ENCODE measurements at regions not wholly inside any gene's neighbourhood (a gene's known extent, or its start where the extent isn't known, plus 50 kb on each side); places are given as distances from the start of the nearest gene placed in this dataset.

GRCh38 chr16:5446623-5447240, 349.1 kb upstream of the EEF2KMT start:
- H3K36me3 Mint-ChIP-seq (ENCODE audit: low read depth), result no peaks in the 10 kb centered on the region
- H3K4me1 Mint-ChIP-seq (ENCODE audit: low read depth), result no peaks in the 10 kb centered on the region
- peaks cover 6% of the 10 kb centered on the region for H3K9me3 Mint-ChIP-seq (ENCODE audit: low read depth)
- H3K4me3 Mint-ChIP-seq (ENCODE audit: unreplicated experiment), result no peak overlapping the region
- TF ChIP-seq CTCF (IDR thresholded peaks at IDR 0.05), result no peak
- no peak for DNase-seq (ENCODE audit: low spot score)
- no peak overlapping the region for H3K27ac Mint-ChIP-seq (ENCODE audit: unreplicated experiment)
- no peaks in the 10 kb centered on the region for H3K27me3 Mint-ChIP-seq (ENCODE audit: low read depth)

GRCh38 chr16:5444189-5444588, 346.6 kb upstream of the EEF2KMT start:
- Mint-ChIP-seq H3K4me3 (ENCODE audit: unreplicated experiment) (no peak overlapping the region), H3K36me3 (ENCODE audit: low read depth) (no peaks in the 10 kb centered on the region), H3K4me1 (ENCODE audit: low read depth) (no peaks in the 10 kb centered on the region), H3K27me3 (ENCODE audit: low read depth) (no peaks in the 10 kb centered on the region), H3K27ac (ENCODE audit: unreplicated experiment) (no peak overlapping the region), H3K9me3 (ENCODE audit: low read depth) (peaks cover 15% of the 10 kb centered on the region)
- TF ChIP-seq CTCF (IDR thresholded peaks at IDR 0.05), result no peak
- DNase-seq (ENCODE audit: low spot score), result no peak

GRCh38 chr16:5442986-5443385, 345.4 kb upstream of the EEF2KMT start:
- H3K27me3 Mint-ChIP-seq (ENCODE audit: low read depth), result no peaks in the 10 kb centered on the region
- no peak overlapping the region for H3K27ac Mint-ChIP-seq (ENCODE audit: unreplicated experiment)
- H3K4me3 Mint-ChIP-seq (ENCODE audit: unreplicated experiment), result no peak overlapping the region
- no peaks in the 10 kb centered on the region for H3K36me3 Mint-ChIP-seq (ENCODE audit: low read depth)
- no peak for TF ChIP-seq CTCF (IDR thresholded peaks at IDR 0.05)
- H3K9me3 Mint-ChIP-seq (ENCODE audit: low read depth), result peaks cover 21% of the 10 kb centered on the region
- H3K4me1 Mint-ChIP-seq (ENCODE audit: low read depth), result no peaks in the 10 kb centered on the region
- no peak for DNase-seq (ENCODE audit: low spot score)

- no peak for DNase-seq (ENCODE audit: low spot score)
- no peak for TF ChIP-seq CTCF (IDR thresholded peaks at IDR 0.05)
- peaks cover 25% of the 10 kb centered on the region for H3K9me3 Mint-ChIP-seq (ENCODE audit: low read depth)
- no peaks in the 10 kb centered on the region for H3K4me1 Mint-ChIP-seq (ENCODE audit: low read depth)
- H3K27ac Mint-ChIP-seq (ENCODE audit: unreplicated experiment), result no peak overlapping the region
- H3K4me3 Mint-ChIP-seq (ENCODE audit: unreplicated experiment), result no peak overlapping the region
- H3K27me3 Mint-ChIP-seq (ENCODE audit: low read depth), result no peaks in the 10 kb centered on the region
- no peaks in the 10 kb centered on the region for H3K36me3 Mint-ChIP-seq (ENCODE audit: low read depth)
Observed at GRCh38 chr16:5442054-5442453, 344.5 kb upstream of the EEF2KMT start.

GRCh38 chr16:5438591-5438990, 341.0 kb upstream of the EEF2KMT start:
- no peaks in the 10 kb centered on the region for H3K36me3 Mint-ChIP-seq (ENCODE audit: low read depth)
- H3K27ac Mint-ChIP-seq (ENCODE audit: unreplicated experiment), result no peak overlapping the region
- DNase-seq (ENCODE audit: low spot score), result no peak
- H3K4me3 Mint-ChIP-seq (ENCODE audit: unreplicated experiment), result no peak overlapping the region
- H3K9me3 Mint-ChIP-seq (ENCODE audit: low read depth), result peaks cover 27% of the 10 kb centered on the region
- no peak for TF ChIP-seq CTCF (IDR thresholded peaks at IDR 0.05)
- H3K27me3 Mint-ChIP-seq (ENCODE audit: low read depth), result no peaks in the 10 kb centered on the region
- no peaks in the 10 kb centered on the region for H3K4me1 Mint-ChIP-seq (ENCODE audit: low read depth)

All from chondrocyte (in vitro differentiated cells).